ENCODE measurements at regions not wholly inside any gene's neighbourhood (a gene's known extent, or its start where the extent isn't known, plus 50 kb on each side); places are given as distances from the start of the nearest gene placed in this dataset.

DNA sequence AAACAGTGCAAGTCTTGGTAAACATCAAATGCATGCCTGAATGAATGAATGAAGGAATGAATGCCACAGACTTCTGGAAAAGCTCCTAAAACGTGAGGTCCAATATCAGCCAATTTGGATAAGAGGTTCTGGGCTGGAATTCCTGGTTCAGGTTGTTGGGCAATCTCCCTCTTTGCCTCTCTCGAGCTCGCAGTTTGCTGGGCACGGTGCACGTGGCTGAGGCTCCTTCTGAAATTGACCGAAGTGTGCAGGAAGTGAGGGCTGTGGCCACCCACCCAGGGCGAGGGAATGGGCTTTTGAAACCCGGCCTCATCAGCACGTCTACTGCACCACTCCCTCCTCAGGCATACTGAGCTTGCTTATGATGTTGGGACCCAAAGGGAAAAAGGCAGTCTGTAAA lies 288.8 kb upstream of the HS6ST1 start:
- TF ChIP-seq, protein P1, sequence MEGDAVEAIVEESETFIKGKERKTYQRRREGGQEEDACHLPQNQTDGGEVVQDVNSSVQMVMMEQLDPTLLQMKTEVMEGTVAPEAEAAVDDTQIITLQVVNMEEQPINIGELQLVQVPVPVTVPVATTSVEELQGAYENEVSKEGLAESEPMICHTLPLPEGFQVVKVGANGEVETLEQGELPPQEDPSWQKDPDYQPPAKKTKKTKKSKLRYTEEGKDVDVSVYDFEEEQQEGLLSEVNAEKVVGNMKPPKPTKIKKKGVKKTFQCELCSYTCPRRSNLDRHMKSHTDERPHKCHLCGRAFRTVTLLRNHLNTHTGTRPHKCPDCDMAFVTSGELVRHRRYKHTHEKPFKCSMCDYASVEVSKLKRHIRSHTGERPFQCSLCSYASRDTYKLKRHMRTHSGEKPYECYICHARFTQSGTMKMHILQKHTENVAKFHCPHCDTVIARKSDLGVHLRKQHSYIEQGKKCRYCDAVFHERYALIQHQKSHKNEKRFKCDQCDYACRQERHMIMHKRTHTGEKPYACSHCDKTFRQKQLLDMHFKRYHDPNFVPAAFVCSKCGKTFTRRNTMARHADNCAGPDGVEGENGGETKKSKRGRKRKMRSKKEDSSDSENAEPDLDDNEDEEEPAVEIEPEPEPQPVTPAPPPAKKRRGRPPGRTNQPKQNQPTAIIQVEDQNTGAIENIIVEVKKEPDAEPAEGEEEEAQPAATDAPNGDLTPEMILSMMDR (IDR thresholded peaks at IDR 0.05; ENCODE audit: low read depth, low read length), result no peak
- DNase-seq, result no peak
- Histone ChIP-seq H3K4me3 (ENCODE audit: low read depth, low read length) (no peak overlapping the region), H3K27me3 (no peaks in the 10 kb centered on the region), H3K36me3 (no peaks in the 10 kb centered on the region), H3K9me3 (no peaks in the 10 kb centered on the region), H3K4me1 (no peaks in the 10 kb centered on the region)

DNA sequence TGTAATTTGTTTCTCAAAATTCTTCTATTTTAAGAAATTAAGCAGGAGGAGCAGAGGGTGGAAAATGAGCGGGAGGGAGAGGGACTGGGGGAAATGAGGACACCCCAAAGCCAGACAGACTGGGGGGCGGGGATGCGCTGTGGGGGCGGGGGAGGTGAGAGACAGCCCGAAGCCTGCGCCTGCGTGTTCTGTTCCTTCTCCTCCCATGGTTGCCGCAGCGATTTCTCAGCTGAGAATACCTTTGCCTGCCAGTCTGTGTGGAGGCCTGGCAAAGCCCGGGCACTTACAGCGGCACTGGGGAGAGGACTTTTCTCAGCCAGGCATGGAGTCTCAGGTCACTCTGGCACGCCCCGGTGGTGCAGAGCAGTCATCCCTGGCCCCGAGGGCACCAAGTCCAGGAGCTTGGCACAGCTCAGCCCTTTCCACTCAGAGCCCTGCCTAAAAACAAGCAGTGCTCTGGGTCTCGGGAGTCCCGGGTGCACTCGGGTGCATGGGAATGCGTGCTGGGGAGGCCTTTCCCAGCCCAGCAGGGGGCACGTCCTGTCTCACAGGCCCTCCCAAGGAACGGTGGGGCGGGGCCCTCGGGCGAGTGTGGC lies 289.3 kb upstream of the HS6ST1 start:
- Histone ChIP-seq H3K4me3 (ENCODE audit: low read depth, low read length) (no peak overlapping the region), H3K9me3 (no peaks in the 10 kb centered on the region), H3K36me3 (no peaks in the 10 kb centered on the region), H3K4me1 (no peaks in the 10 kb centered on the region), H3K27me3 (no peaks in the 10 kb centered on the region)
- TF ChIP-seq, protein P1 (IDR thresholded peaks at IDR 0.05; ENCODE audit: low read depth, low read length), result no peak
- DNase-seq, result no peak

DNA sequence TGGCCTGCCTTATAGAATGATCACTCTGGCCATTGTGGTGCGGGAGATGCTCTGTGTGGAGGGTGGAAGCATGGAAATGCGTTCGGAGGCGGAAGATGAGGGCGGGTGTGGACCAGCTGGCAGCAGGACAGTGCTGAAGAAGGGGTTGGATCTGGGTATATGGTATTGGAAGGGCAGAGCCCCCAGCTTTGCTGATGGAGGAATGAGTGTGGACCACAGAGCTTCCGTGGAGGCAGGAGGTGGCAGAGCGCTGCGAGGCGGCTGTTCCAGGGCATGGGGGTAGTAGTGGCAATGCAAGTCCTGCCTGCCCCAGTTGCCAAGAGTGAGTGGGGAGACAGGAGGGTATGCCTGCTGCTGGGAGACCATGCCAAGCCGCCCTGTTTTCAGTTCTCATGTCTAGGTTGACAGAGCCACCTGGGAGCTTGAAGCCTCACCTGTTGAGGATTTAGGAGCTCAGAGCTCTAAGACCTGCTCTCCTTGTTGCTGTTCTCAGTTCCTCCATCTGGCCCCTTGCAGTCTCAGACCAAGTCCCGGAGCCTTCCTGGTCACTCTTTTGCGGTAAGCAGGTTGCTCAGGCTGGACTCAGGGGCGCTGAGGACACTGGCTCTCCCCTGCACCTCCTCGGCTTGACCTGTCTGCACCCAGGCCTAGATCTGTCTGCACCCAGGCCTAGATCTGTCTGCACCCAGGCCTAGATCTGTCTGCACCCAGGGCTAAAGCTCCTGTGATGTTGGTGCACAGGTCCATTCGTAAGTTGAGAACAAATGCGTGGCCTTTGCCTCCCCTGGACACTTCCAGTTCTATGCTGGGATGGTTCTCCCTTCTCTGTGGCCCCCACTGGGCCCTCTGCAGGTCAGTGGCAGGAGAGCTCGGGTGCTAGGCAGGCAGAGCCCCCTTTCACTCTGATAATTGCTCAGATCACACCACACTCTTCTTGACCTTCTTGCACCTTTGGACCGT lies 290.5 kb upstream of the HS6ST1 start:
- Histone ChIP-seq H3K36me3 (no peaks in the 10 kb centered on the region), H3K27me3 (no peaks in the 10 kb centered on the region), H3K4me1 (no peaks in the 10 kb centered on the region), H3K9me3 (no peaks in the 10 kb centered on the region), H3K4me3 (ENCODE audit: low read depth, low read length) (no peak overlapping the region)
- TF ChIP-seq, protein P1 (IDR thresholded peaks at IDR 0.05; ENCODE audit: low read depth, low read length), result no peak
- no peak for DNase-seq

DNA sequence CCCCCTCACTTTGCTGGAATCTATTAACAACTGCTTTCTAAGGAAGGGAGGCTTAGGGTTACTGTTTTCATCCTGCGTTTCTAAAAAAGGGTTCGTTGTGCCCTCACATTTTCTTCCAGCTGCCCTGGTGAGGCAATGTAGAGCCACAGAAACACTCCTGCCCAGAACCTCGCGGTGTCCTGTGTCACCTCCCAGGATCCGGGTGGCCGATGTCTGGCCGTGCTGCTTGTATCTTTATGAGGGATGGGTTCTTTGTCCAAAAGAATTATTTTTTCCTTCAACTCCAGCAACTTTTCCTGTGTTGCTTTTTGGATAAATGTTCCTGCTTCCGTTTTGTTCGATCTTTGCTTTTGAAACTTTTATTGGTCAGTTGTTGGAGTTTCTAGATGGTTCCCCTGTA lies 291.8 kb upstream of the HS6ST1 start:
- DNase-seq, result no peak
- TF ChIP-seq, protein P1 (IDR thresholded peaks at IDR 0.05; ENCODE audit: low read depth, low read length), result no peak
- Histone ChIP-seq H3K36me3 (no peaks in the 10 kb centered on the region), H3K4me1 (no peaks in the 10 kb centered on the region), H3K27me3 (no peaks in the 10 kb centered on the region), H3K4me3 (ENCODE audit: low read depth, low read length) (no peak overlapping the region), H3K9me3 (no peaks in the 10 kb centered on the region)

DNA sequence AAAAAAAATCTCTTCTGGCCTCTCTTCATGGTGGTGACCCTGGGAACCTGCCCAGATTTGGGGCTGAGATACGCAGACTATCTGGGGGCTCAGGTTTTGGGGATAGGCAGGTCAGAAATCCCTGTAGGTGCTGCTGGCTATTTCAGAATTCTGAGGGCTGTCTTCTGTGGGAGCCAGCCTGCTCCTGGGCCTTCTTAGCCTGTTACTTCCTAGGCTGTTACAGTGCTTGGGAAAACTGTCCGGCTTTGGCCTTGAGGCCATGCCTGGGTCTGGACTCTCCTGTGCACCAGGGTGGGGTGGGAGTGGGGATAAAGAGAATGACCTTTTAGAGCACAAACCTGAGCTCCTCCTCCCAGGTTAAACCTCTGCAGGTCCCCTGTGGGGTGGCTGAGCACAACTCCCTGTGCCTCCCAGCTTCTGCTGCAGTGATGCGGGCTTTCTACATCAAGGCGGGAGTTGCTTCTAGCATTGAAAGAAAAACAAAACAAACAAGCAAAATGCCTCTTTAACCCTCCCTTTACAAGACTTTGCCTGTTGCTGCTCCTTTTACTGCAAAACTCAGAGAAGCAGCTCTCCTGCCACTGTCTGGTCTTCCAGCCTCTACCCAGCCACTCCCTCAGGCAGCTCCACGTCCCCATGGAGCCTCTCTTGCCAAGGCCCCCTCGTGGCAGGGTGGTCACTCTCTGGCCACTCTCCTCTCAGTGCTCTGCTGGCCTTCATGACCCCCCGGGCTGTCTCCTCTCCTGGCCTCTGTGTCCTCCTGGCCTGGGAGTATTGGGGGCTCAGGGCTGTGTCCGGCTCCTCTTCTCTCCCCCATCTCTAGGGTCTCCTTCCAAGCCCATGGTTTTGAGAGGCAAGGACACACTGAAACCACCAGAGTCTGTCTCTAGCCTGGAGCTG lies 293.0 kb upstream of the HS6ST1 start:
- H3K4me3 ChIP-seq (ENCODE audit: low read depth, low read length), result no peak overlapping the region
- TF ChIP-seq, protein P1 (IDR thresholded peaks at IDR 0.05; ENCODE audit: low read depth, low read length), result no peak
- H3K27me3 ChIP-seq, result no peaks in the 10 kb centered on the region
- no peaks in the 10 kb centered on the region for H3K36me3 ChIP-seq
- no peaks in the 10 kb centered on the region for H3K9me3 ChIP-seq
- no peak for DNase-seq
- no peaks in the 10 kb centered on the region for H3K4me1 ChIP-seq
